NB4 (cell line): ENCODE measurements at regions not wholly inside any gene's neighbourhood (a gene's known extent, or its start where the extent isn't known, plus 50 kb on each side); places are given as distances from the start of the nearest gene placed in this dataset.

Experiments used
- DNase-seq: peaks from one replicate; pipeline ENCODE4 v3.0.0; 2010; ENCODE audit warnings: low read depth
- H3K4me3 ChIP-seq: one replicate; pipeline ENCODE4 v1.5.1; 2011; ENCODE audit warnings: mild to moderate bottlenecking, low read depth, low read length, moderate library complexity
- CTCF ChIP-seq: IDR thresholded peaks from one replicate; pipeline ENCODE4 v1.5.1; 2012; ENCODE audit warnings: low read depth, low read length
- MAX ChIP-seq: IDR thresholded peaks from 2 replicates; pipeline ENCODE4 v1.6.1; 2011; ENCODE audit warnings: low read depth, low read length
- MYC ChIP-seq: IDR thresholded peaks from 2 replicates; pipeline ENCODE4 v1.6.1; 2011; ENCODE audit warnings: low read depth, low read length
- POLR2A ChIP-seq: IDR thresholded peaks from 2 replicates; pipeline ENCODE4 v1.6.1; 2011; ENCODE audit warnings: mild to moderate bottlenecking; ENCODE audit not compliant: insufficient read length; ENCODE audit errors: extremely low read depth

- no peak for DNase-seq
- no peak for TF ChIP-seq MYC
- no peak for TF ChIP-seq POLR2A
- TF ChIP-seq MAX, result no peak
- no peak for TF ChIP-seq CTCF
- H3K4me3 ChIP-seq, result no peak overlapping the region
Observed at GRCh38 chr3:80157546-80157945, 389.7 kb upstream of the ROBO1 start.

GRCh38 chr3:80152692-80153091 lies 384.9 kb upstream of the ROBO1 start:
- no peak for DNase-seq
- TF ChIP-seq MYC (no peak), CTCF (no peak), POLR2A (no peak), MAX (no peak)
- no peak overlapping the region for H3K4me3 ChIP-seq

GRCh38 chr3:80142714-80143113 lies 374.9 kb upstream of the ROBO1 start:
- TF ChIP-seq MYC, result no peak
- no peak for TF ChIP-seq CTCF
- TF ChIP-seq MAX, result no peak
- no peak for TF ChIP-seq POLR2A
- DNase-seq, result no peak
- H3K4me3 ChIP-seq, result no peak overlapping the region

GRCh38 chr3:80141557-80141956 lies 373.8 kb upstream of the ROBO1 start:
- no peak for DNase-seq
- TF ChIP-seq POLR2A, result no peak
- no peak for TF ChIP-seq MAX
- no peak for TF ChIP-seq MYC
- TF ChIP-seq CTCF, result no peak
- no peak overlapping the region for H3K4me3 ChIP-seq

GRCh38 chr3:80116281-80116680 lies 348.5 kb upstream of the ROBO1 start:
- H3K4me3 ChIP-seq, result no peak overlapping the region
- no peak for DNase-seq
- TF ChIP-seq POLR2A, result no peak
- TF ChIP-seq CTCF, result no peak
- TF ChIP-seq MAX, result no peak
- TF ChIP-seq MYC, result no peak

GRCh38 chr3:80114694-80115093 lies 346.9 kb upstream of the ROBO1 start:
- no peak overlapping the region for H3K4me3 ChIP-seq
- DNase-seq, result no peak
- no peak for TF ChIP-seq POLR2A
- no peak for TF ChIP-seq MAX
- no peak for TF ChIP-seq MYC
- TF ChIP-seq CTCF, result no peak
